ENCODE measurements at regions not wholly inside any gene's neighbourhood (a gene's known extent, or its start where the extent isn't known, plus 50 kb on each side); places are given as distances from the start of the nearest gene placed in this dataset.

DNA sequence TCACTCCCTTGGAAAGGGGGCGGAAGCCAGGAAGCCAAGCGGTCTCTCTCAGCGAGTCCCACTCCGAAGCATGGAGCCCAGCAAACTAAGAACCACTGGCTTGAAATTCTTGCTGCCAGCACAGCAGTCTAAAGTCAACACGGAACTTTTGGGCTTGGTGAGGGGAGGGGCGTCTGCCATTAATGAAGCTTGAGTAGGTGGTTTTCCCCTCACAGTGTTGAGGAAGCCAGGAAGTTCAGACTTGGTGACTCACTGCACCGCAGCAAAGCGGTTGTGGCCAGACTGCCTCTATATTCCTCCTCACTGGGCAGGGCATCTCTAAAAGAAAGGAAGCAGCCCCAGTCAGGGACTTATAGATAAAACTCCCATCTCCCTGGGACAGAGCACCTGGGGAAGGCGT lies 665.4 kb upstream of the CBLB start:
- TF ChIP-seq, protein P1, sequence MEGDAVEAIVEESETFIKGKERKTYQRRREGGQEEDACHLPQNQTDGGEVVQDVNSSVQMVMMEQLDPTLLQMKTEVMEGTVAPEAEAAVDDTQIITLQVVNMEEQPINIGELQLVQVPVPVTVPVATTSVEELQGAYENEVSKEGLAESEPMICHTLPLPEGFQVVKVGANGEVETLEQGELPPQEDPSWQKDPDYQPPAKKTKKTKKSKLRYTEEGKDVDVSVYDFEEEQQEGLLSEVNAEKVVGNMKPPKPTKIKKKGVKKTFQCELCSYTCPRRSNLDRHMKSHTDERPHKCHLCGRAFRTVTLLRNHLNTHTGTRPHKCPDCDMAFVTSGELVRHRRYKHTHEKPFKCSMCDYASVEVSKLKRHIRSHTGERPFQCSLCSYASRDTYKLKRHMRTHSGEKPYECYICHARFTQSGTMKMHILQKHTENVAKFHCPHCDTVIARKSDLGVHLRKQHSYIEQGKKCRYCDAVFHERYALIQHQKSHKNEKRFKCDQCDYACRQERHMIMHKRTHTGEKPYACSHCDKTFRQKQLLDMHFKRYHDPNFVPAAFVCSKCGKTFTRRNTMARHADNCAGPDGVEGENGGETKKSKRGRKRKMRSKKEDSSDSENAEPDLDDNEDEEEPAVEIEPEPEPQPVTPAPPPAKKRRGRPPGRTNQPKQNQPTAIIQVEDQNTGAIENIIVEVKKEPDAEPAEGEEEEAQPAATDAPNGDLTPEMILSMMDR (IDR thresholded peaks at IDR 0.05): no peak
- TF ChIP-seq POLR2A (IDR thresholded peaks at IDR 0.05; ENCODE audit: low read depth) (no peak), EP300 (IDR thresholded peaks at IDR 0.05) (no peak)

Data from esophagus muscularis mucosa (tissue), 4 donors.